ENCODE measurements at regions not wholly inside any gene's neighbourhood (a gene's known extent, or its start where the extent isn't known, plus 50 kb on each side); places are given as distances from the start of the nearest gene placed in this dataset.

GRCh38 chr12:124681779-124682391, 114.5 kb upstream of the NCOR2 start:
- TF ChIP-seq POU2F2 (IDR thresholded peaks at IDR 0.05; ENCODE audit: low read depth, low read length) (no peak), TAF1 (IDR thresholded peaks at IDR 0.05; ENCODE audit: low read depth, low read length) (no peak)

All from GM12891 (cell line).